ENCODE measurements at regions not wholly inside any gene's neighbourhood (a gene's known extent, or its start where the extent isn't known, plus 50 kb on each side); places are given as distances from the start of the nearest gene placed in this dataset.

- TF ChIP-seq RAD21 (CRISPR knock-in tag; IDR thresholded peaks at IDR 0.05): no peak
- no peak for TF ChIP-seq POGZ (CRISPR knock-in tag; IDR thresholded peaks at IDR 0.05)
- no peak for TF ChIP-seq GABPA (IDR thresholded peaks at IDR 0.05; ENCODE audit: low read depth, low read length)
- no peak for TF ChIP-seq GABPA (CRISPR knock-in tag; IDR thresholded peaks at IDR 0.05; ENCODE audit: low read depth)
- TF ChIP-seq POLR2AphosphoS5 (IDR thresholded peaks at IDR 0.05; ENCODE audit: low read depth, low read length): no peak
- TF ChIP-seq, protein P1, sequence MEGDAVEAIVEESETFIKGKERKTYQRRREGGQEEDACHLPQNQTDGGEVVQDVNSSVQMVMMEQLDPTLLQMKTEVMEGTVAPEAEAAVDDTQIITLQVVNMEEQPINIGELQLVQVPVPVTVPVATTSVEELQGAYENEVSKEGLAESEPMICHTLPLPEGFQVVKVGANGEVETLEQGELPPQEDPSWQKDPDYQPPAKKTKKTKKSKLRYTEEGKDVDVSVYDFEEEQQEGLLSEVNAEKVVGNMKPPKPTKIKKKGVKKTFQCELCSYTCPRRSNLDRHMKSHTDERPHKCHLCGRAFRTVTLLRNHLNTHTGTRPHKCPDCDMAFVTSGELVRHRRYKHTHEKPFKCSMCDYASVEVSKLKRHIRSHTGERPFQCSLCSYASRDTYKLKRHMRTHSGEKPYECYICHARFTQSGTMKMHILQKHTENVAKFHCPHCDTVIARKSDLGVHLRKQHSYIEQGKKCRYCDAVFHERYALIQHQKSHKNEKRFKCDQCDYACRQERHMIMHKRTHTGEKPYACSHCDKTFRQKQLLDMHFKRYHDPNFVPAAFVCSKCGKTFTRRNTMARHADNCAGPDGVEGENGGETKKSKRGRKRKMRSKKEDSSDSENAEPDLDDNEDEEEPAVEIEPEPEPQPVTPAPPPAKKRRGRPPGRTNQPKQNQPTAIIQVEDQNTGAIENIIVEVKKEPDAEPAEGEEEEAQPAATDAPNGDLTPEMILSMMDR (CRISPR knock-in tag; IDR thresholded peaks at IDR 0.05): no peak
- TF ChIP-seq AGO1 (IDR thresholded peaks at IDR 0.05; ENCODE audit: low read depth, low read length, poor library complexity, severe bottlenecking): no peak
Observed at GRCh38 chrX:125694171-125694570, 374.5 kb downstream of the TEX13C start.
